ENCODE measurements at regions not wholly inside any gene's neighbourhood (a gene's known extent, or its start where the extent isn't known, plus 50 kb on each side); places are given as distances from the start of the nearest gene placed in this dataset.

- no peak for DNase-seq (ENCODE audit: low read depth)
- in situ Hi-C loops (cut with HindIII; ENCODE audit: low pct_unique_long_range_greater_than_20kb, low sequenced_read_pairs): no loop called here
Measured at GRCh38 chr18:39500306-39500705, 1934.7 kb upstream of the CELF4 start.

DNA sequence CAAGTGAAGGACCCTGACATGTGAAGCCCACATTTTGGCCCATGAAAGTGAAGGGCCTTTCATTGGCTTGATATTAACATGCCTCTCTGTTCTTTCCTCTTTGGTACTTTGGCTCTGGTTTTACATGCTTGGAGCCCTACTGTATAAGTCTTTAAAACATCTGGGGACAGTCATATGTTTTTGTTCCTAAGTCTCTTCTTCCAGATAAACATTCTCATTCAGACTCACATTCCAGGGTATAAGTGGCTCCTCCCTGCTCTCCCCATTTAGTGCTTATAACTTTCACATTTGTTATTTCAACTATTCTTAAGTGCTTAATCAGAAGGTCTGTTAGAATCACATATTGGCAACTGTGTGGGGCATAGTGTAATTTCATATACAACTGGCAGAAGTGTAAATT is 1932.2 kb upstream of the CELF4 start:
- in situ Hi-C loops (cut with HindIII; ENCODE audit: low pct_unique_long_range_greater_than_20kb, low sequenced_read_pairs): no loop called here
- no peak for DNase-seq (ENCODE audit: low read depth)

GRCh38 chr18:39496986-39497385 is 1931.4 kb upstream of the CELF4 start:
- no peak for DNase-seq (ENCODE audit: low read depth)
- in situ Hi-C loops (cut with HindIII; ENCODE audit: low pct_unique_long_range_greater_than_20kb, low sequenced_read_pairs): no loop called here

DNA sequence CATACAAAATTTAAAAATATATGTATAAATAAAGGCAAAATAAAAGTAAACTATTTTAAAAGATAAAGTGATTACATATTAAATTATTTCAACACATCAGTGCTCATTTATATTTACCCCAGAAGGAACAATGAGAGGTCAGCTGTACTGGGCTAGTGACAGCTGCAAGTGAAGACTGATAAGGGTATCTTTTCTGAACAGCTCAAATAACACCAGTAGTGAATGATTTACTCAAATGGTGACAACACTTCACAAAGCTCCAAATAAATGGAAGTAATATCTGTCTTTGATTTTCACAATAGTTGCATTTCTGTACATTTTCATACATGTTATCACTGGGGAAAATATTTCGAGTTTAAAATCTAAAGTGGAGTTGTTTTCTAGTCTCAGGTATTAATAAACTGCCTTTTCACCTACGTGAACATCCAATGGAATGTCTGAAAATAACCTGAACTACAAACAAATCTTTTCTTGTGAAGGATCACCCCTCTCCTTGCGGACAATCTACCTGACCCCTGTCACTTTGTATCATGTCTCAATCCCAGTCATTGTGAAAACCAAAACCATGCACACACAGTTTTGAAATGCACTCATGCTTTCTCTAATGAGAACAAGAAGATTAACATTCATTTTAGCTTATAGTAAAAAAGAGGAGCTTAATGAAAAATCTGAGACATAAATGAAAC is 1928.8 kb upstream of the CELF4 start:
- in situ Hi-C loops (cut with HindIII; ENCODE audit: low pct_unique_long_range_greater_than_20kb, low sequenced_read_pairs): no loop called here
- no peak for DNase-seq (ENCODE audit: low read depth)

- in situ Hi-C loops (cut with HindIII; ENCODE audit: low pct_unique_long_range_greater_than_20kb, low sequenced_read_pairs): no loop called here
- no peak for DNase-seq (ENCODE audit: low read depth)
Measured at GRCh38 chr18:39491408-39491807, 1925.8 kb upstream of the CELF4 start.

DNA sequence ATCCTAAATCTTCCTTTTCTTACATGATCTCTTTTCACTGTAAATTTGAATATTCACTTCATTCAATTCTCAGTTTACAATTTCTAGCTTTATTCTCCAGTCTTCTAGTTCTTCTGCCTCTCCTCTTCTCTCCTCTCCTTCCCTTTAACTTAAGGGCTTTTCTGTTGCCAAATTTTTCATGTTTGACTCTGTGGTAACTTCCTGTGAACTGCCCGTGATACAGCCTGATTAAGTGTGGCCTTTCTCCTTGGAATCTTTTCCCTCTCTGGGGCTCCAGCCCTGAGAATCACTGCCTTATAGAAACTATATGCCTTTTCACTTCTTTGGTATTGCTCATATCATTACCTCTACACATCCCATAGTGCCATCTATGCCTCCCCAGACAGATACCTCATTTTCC is 1923.8 kb upstream of the CELF4 start:
- no peak for DNase-seq (ENCODE audit: low read depth)
- in situ Hi-C loops (cut with HindIII; ENCODE audit: low pct_unique_long_range_greater_than_20kb, low sequenced_read_pairs): no loop called here

DNA sequence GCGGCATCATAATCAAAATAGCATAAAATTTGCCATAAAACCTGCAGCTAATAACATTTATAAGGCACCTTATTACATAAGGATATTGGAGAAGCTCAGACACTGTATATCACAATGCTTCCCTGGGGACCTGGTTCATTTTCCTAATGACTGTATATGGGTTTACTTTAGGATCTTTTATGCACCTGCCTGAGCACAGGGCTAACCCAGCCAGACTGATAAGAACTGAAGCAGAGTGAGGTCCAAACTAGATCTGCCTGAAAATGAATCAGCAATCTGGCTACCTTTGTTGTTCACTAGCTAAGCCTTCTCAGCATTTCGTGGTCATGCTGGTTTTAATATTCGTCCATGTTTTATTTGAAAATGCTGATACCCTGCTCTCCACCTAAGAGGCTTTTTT is 1922.3 kb upstream of the CELF4 start:
- in situ Hi-C loops (cut with HindIII; ENCODE audit: low pct_unique_long_range_greater_than_20kb, low sequenced_read_pairs): no loop called here
- no peak for DNase-seq (ENCODE audit: low read depth)

- in situ Hi-C loops (cut with HindIII; ENCODE audit: low pct_unique_long_range_greater_than_20kb, low sequenced_read_pairs): no loop called here
Measured at GRCh38 chr18:39486268-39486667, 1920.7 kb upstream of the CELF4 start.

GRCh38 chr18:39485696-39486095 is 1920.1 kb upstream of the CELF4 start:
- DNase-seq (ENCODE audit: low read depth): no peak
- in situ Hi-C loops (cut with HindIII; ENCODE audit: low pct_unique_long_range_greater_than_20kb, low sequenced_read_pairs): no loop called here

More at GRCh38 chr18:39486268-39486667, 1920.7 kb upstream of the CELF4 start:
- no peak for DNase-seq (ENCODE audit: low read depth)

GRCh38 chr18:39481281-39481680 is 1915.7 kb upstream of the CELF4 start:
- in situ Hi-C loops (cut with HindIII; ENCODE audit: low pct_unique_long_range_greater_than_20kb, low sequenced_read_pairs): no loop called here
- no peak for DNase-seq (ENCODE audit: low read depth)

DNA sequence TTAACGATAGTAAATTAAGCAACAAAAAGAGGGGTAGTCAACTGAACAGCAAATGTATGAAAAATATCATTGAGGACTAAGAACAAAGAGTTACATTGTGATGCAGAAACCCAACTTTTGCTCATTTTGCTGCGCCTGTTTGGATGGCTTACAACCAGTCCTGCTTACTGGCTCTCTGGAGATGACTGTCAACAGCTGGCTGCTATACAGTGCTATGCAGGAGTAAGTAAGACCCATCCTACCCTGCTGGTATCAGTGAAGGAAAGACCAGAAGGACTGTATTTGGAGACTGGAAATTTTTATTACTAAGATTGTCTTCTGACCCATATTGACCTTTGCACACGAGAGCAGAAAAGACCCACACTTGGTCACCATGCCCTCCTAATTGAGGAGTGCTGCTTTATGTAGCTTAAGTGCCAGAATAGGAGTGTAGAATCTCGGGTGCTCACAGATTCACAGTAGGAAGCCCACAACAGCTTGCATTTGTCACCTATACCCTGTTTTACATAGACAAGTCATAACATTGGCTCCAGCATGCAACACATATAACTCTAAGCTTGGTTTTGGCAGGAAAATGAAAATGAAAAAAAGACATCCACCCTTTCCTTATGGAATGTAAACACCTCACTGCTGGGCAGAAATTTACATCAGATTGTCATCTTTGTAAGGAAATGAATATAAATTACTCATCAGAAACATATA is 1915.0 kb upstream of the CELF4 start:
- in situ Hi-C loops (cut with HindIII; ENCODE audit: low pct_unique_long_range_greater_than_20kb, low sequenced_read_pairs): no loop called here
- DNase-seq (ENCODE audit: low read depth): no peak

DNA sequence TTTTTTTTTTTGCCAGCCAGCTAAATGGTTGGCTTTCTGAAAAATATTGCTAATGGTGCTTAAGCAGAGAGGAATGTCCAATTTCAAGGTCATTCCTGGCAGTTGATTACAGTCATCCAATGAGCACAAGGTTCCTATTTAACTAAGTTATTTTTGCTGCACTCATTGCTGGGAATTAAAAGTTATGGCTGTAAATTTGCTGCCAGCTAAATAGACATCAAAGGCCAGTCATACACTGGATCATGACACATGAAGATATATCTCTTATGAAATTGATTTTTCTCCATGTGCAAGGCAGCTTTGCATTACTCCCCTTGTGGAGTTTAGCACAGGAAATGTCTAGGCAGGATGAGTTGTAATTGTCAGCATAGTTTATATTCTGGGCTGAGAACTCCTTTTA is 1898.4 kb upstream of the CELF4 start:
- DNase-seq (ENCODE audit: low read depth): no peak
- in situ Hi-C loops (cut with HindIII; ENCODE audit: low pct_unique_long_range_greater_than_20kb, low sequenced_read_pairs): no loop called here

DNA sequence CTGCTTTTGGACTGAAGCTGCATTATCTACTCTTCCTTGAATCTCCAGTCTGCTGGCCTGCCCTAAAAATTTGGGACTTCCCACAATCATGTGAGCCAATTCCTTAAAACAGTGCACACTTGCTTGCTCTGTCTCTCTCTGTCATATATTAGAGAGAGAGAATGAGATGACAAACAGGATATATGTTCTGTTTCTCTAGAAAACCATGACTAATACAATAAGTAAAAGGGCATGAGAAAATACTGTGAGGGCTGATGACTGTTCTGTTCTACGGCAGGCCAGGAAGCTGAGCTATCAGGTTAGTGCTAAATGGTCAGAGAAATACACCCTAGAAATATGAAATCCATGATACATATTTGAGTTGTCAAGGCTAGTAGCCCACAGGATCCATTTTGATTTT is 1896.8 kb upstream of the CELF4 start:
- peak; percentile 10 for DNase-seq (ENCODE audit: low read depth)
- in situ Hi-C loops (cut with HindIII; ENCODE audit: low pct_unique_long_range_greater_than_20kb, low sequenced_read_pairs): no loop called here

DNA sequence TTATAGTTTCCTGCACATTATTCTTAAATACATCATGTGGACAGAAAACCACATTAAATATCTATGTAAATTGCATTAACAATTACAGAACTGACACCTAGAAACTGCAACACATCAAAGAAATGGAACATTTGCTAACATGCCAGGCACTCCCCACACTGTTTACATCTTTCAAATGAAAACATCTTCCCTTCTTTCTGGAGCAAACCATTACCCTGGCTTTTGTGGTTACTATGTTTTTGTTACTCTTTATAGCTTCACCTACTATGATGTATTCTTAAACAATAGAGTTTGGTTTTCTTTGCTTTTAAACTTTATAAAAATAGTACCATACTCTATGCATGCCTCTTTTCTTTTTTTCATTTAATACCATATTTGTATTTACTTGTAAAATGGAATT is 1894.5 kb upstream of the CELF4 start:
- in situ Hi-C loops (cut with HindIII; ENCODE audit: low pct_unique_long_range_greater_than_20kb, low sequenced_read_pairs): no loop called here
- DNase-seq (ENCODE audit: low read depth): no peak

DNA sequence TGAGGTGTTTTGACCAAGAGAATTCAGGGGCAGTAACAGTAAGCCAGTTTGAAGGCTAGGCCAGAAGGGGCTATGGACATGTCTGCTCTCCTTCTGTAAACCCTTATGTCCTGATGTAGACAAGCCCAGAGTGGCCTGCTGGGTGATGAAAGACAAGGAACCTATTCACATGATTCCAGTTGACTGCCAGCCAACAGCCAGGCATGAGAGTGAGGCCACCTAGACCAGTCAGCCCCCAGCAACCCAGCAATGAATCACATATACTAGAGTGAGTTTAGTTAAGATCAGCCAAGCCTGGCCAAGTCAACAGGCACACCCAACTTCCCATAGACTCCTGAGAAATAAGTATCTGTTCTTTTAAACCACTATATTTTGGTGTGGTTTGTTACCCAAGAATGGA is 1889.7 kb upstream of the CELF4 start:
- DNase-seq (ENCODE audit: low read depth): peak; percentile 76
- in situ Hi-C loops (cut with HindIII; ENCODE audit: low pct_unique_long_range_greater_than_20kb, low sequenced_read_pairs): no loop called here

GRCh38 chr18:39454866-39455265 is 1889.3 kb upstream of the CELF4 start:
- DNase-seq (ENCODE audit: low read depth): no peak
- in situ Hi-C loops (cut with HindIII; ENCODE audit: low pct_unique_long_range_greater_than_20kb, low sequenced_read_pairs): no loop called here

DNA sequence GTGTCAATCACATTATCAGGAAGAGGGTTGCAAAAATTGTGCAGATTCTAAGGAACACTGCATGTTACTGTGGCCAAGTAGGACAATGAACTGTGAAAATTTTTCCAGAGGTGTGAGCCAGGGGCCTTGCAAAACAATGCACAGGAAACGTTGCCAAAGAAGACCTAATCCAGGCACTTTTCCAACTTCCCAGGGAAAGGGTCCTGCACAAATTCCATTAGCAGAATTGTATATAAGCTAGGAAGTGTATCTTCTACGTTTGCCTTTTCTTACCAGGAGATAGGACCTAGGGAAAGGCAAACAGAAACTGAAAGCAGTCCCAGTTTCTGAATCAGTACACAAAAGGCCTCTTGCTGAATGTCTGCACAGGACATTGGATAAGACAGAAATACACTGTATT is 1888.3 kb upstream of the CELF4 start:
- in situ Hi-C loops (cut with HindIII; ENCODE audit: low pct_unique_long_range_greater_than_20kb, low sequenced_read_pairs): no loop called here

GRCh38 chr18:39453356-39453755 is 1887.8 kb upstream of the CELF4 start:
- in situ Hi-C loops (cut with HindIII; ENCODE audit: low pct_unique_long_range_greater_than_20kb, low sequenced_read_pairs): no loop called here
- no peak for DNase-seq (ENCODE audit: low read depth)

More for the DNA sequence above, 1888.3 kb upstream of the CELF4 start:
- DNase-seq (ENCODE audit: low read depth): no peak

DNA sequence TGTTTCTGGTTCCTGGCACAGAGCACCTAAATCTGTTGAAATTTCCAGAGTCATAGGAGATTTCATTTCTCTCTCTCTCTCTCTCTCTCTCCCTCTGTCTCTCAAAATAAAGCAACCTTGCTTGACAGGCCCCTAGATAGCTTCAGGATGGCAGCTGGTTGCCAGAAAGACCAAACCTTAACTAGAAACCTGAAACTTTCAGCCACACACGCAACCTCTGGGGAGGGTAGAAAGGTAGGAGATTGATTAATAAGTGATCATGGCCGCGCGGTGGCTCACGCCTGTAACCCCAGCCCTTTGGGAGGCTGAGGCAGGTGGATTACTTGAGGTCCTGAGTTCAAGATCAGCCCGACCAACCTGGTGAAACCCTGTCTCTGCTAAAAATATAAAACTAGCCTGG is 1885.4 kb upstream of the CELF4 start:
- in situ Hi-C loops (cut with HindIII; ENCODE audit: low pct_unique_long_range_greater_than_20kb, low sequenced_read_pairs): no loop called here
- no peak for DNase-seq (ENCODE audit: low read depth)

DNA sequence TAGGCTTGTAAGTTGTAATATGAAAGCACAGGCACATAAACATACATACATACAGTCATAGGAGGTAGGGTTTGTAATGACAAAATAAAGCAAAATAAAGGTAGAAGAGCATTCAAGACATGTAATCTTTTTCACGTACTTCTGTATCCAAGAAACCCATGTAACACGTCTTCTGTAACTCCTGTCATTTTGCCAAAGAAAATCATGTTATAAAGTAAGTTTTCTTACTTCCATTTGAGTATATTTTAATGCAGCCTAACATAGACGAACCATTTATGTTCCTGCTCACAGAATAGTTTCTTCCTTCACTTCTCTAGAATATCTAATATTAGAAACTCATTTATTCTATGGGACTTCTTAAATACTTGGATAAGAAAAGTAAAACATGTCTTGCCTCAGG is 1884.0 kb upstream of the CELF4 start:
- DNase-seq (ENCODE audit: low read depth): no peak
- in situ Hi-C loops (cut with HindIII; ENCODE audit: low pct_unique_long_range_greater_than_20kb, low sequenced_read_pairs): no loop called here

All from Caki2 (cell line).